Left renal cortex interstitium (tissue), 4 donors: ENCODE measurements at regions not wholly inside any gene's neighbourhood (a gene's known extent, or its start where the extent isn't known, plus 50 kb on each side); places are given as distances from the start of the nearest gene placed in this dataset.

Source experiments
- DNase-seq, 4 donors: peaks; one replicate each; pipeline ENCODE4 v3.0.0-alpha.2; 2013; ENCODE audit warnings: low read depth in 4 of 4, low spot score in 2 of 4, missing footprints in 1 of 4

GRCh38 chr2:176658708-176659107, 389.5 kb downstream of the MTX2 start:
- DNase-seq, result no peak

GRCh38 chr2:176662753-176663152, 393.5 kb downstream of the MTX2 start:
- DNase-seq, result no peak

- no peak for DNase-seq
Measured at GRCh38 chr2:176664478-176664877, 395.2 kb downstream of the MTX2 start.

GRCh38 chr2:176665086-176665485, 395.8 kb downstream of the MTX2 start:
- DNase-seq, result no peak

- no peak for DNase-seq
Measured at GRCh38 chr2:176668912-176669311, 399.7 kb downstream of the MTX2 start.

GRCh38 chr2:176669398-176670174, 400.3 kb downstream of the MTX2 start:
- no peak for DNase-seq

GRCh38 chr2:176675271-176675949, 406.2 kb downstream of the MTX2 start:
- DNase-seq, result no peak

- DNase-seq, result no peak
Measured at GRCh38 chr2:176677746-176678265, 408.6 kb downstream of the MTX2 start.

GRCh38 chr2:176678571-176678970, 409.3 kb downstream of the MTX2 start:
- DNase-seq, result no peak

- no peak for DNase-seq
Measured at GRCh38 chr2:176679061-176679669, 409.9 kb downstream of the MTX2 start.

GRCh38 chr2:176680916-176681516, 411.8 kb downstream of the MTX2 start:
- DNase-seq, result no peak

- no peak for DNase-seq
Measured at GRCh38 chr2:176681584-176682115, 412.4 kb downstream of the MTX2 start.

GRCh38 chr2:176682278-176682677, 413.0 kb downstream of the MTX2 start:
- no peak for DNase-seq

GRCh38 chr2:176683618-176684111, 414.4 kb downstream of the MTX2 start:
- no peak for DNase-seq

GRCh38 chr2:176685908-176686307, 416.7 kb downstream of the MTX2 start:
- DNase-seq, result no peak

GRCh38 chr2:176686328-176686727, 417.1 kb downstream of the MTX2 start:
- DNase-seq, result no peak

GRCh38 chr2:176687342-176687741, 418.1 kb downstream of the MTX2 start:
- no peak for DNase-seq

GRCh38 chr2:176687944-176688343, 418.7 kb downstream of the MTX2 start:
- DNase-seq, result no peak

- no peak for DNase-seq
Measured at GRCh38 chr2:176689711-176690110, 420.5 kb downstream of the MTX2 start.

GRCh38 chr2:176691471-176691870, 422.2 kb downstream of the MTX2 start:
- DNase-seq, result no peak

GRCh38 chr2:176692533-176692932, 423.3 kb downstream of the MTX2 start:
- DNase-seq, result no peak
